Right hindlimb (tissue), 1 donor: ENCODE measurements at regions not wholly inside any gene's neighbourhood (a gene's known extent, or its start where the extent isn't known, plus 50 kb on each side); places are given as distances from the start of the nearest gene placed in this dataset.
"Not testable (repeated sequence)": the region's sequence is repeated elsewhere in the genome, so short reads cannot be mapped to it uniquely, and the experiment has no call there.

Experiments
- DNase-seq: peaks from one replicate; pipeline ENCODE4 v3.0.0-alpha.2; 2018

DNA sequence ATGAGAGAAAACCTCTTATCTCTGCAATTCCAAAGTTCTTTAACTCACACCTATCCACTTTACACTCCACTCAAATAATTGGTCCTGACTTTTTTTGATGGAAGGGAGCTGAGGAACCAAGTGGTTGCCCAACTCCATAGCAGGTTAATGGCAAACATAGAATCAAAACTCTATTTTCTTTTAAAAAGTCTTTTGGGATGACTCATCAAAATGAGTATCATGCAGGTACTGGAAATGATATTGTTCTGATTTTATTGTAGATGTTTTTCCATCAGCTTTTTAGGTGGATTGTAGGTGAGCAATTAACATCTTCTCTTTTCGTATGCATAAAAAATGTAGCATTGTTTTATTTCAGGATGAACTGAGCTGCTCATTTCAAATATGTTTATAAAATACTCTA, 239.5 kb downstream of the SATB1 start:
- DNase-seq: no peak

DNA sequence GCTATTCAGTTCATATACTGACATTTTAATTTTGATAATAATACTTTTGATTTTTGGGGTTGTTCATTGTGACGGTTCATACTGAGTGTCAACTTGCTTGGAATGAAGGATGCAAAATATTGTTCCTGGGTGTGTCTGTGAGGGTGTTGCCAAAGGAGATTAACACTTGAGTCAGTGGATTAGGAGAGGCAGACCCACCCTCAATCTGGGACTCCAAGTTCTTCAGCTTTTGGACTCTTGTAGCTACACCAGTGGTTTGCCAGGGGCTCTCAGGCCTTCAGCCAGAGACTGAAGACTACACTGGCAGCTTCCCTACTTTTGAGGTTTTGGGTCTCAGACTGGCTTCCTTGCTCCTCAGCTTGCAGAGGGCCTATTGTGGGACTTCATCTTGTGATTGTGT, 242.2 kb downstream of the SATB1 start:
- DNase-seq: not testable (repeated sequence)

DNA sequence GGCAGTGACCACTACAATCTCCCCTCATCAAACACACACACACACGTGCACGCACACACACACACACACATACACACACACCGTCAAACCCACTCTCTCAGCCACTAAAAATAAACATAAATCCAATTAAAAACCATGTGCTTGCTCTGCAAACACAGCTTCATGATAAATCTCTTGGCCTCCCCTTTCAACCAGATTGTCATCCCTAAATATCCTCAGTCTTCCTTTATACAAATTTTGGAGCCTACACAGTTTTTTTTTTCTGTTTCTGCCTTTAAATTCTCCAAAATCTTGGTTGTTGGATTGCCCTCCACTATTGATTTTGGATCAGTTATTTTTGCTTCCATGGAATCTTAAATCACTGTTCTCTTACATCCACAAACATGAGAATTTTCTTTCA, 245.6 kb downstream of the SATB1 start:
- no peak for DNase-seq

DNA sequence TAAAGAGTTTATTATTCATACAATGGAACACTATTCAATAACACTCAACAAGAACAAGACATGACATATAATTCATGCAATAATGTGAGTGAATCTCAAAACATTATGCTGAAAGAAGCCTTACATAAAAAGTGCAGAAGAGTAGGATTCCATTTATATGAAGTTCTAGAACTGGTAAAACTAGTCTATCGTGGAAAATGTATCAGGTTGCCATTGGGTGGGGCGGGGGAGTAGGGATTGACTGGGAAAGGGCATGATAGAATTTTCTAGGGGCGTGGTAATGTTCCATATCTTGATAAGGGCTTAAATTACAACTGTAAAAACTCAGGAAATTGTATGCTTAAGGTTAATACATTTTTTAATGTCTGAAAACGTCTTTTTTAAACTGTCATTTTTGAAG, 247.9 kb downstream of the SATB1 start:
- DNase-seq: no peak

DNA sequence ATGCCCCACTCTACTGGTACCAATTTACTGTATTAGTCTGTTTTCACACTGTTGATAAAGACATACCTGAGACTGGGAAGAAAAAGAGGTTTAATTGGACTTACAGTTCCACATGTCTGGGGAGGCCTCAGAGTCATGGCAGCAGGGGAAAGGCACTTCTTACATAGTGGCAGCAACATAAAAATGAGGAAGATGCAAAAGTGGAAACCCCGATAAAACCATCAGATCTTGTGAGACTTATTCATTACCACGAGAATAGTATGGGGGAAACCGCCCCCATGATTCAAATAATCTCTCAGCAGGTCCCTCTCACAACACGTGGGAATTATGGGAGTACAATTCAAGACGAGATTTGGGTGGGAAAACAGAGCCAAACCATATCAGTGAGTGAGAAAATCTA, 251.2 kb downstream of the SATB1 start:
- DNase-seq: not testable (repeated sequence)

DNA sequence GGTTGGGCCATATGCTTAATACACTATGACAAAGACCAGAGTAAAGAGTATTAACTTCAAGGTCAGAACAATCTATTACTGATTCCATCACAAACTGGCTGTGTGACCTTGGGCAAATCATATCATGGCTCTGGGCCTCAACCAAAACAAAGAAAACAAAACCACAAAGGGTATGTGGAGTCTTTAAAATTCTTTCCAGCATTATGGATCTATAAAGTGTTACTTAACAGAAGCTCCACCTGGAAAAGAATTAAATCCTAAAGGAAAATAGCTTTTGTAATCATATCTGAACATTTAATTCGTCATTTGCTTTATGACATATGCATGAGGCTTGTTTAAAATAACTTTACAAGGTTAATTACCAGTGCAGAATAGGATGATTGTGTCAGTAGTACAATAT, 265.5 kb downstream of the SATB1 start:
- DNase-seq: no peak

DNA sequence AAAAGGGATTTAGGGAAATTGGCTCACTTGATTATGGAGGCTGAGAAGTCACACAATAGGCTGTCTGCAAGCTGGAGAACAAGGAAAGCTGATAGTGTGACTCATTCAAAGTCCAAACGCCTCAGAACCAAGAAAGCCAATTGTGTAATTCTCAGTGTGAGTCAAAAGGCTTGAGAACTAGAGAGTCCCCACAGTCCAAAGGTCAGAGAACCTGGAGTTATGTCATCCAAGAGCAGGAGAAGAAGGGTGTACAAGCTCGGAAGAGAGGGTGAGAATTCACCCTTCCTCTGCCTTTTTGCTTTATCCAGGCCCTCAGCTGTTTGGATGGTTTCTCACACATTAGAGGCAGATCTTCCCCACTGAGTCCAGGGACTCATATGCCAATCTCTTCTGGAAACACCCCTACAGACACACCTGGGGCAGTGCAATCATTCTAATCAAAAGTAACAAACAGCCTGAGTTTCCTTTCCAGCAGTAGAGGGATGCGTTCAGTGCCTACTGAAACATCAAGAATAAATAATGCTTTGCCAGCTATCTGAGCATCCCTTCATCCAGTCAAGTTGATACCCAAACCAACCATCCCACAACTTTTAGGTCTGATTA, 271.5 kb downstream of the SATB1 start:
- DNase-seq: no peak

DNA sequence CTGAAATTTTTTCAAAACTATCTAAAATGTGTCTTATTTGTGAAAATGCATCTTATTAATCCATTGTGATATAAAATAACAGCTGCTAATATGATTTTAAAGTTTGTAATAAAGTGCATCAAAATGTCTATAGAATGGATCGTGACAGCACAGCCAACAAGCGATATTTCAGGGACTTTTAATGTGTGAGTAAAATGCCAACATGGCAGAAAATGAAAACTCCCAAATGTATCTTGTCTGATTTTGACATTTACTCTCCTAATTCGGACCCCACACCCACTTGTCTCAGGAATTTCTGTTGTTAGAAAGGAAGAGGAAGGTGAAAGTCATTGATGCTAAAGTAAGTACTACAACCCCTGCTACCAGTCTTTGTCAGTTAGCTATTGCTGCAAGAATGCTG, 273.9 kb downstream of the SATB1 start:
- no peak for DNase-seq

DNA sequence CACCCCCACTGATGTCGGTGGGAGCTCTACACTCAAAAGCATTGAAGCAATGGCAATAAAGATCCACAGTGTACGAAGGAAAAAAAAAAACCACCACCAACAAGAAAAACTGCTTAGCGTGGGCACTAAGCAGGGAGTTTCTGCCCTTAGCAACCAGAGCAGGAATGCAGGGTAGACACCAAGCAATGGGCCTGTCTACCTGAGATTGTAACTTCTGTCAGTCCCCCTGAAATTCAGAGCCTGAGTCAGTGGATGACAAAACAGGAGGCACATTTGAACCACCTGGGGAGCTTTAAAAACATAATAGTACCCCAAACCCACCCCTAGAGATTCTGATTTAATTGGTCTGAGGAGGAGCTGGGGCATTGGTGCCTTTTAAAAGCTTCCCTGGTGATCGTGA, 275.2 kb downstream of the SATB1 start:
- DNase-seq: no peak

DNA sequence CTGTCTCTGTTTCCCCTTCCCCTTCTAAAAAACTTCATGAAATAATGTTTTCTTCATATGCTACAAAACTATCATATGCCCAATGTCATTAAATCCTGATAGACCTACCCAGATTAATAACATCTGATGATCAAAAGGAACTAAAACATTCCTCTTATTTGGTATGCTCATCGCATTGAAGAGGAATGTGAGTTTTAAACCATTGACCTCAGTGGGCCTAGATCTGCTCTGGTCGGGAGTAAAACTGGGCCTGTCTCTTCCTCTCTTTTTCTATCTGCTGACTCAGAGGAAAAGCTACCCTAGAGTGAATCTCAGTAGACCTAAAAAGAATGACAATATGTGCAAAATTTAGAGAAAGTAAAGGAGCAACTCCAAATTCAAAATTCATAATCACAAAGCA, 275.8 kb downstream of the SATB1 start:
- DNase-seq: no peak

DNA sequence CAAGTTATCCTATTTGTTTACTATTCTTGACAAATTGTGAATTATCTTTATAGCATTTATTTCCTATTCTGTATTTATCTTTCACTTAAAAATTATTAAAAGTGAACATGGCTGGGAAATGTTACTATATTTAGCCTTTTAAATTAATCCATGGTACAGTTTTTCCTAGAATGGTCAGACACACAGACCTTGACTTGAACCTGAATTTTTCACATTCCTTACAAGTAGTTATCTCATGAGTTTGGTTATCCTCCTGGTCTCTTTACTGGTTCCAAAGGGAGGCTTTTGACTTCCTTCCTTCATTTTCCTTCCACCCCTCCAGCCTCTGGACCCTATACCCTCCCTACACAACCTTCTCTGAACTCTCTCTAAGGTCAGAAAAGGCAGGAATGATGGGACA, 280.6 kb downstream of the SATB1 start:
- no peak for DNase-seq

DNA sequence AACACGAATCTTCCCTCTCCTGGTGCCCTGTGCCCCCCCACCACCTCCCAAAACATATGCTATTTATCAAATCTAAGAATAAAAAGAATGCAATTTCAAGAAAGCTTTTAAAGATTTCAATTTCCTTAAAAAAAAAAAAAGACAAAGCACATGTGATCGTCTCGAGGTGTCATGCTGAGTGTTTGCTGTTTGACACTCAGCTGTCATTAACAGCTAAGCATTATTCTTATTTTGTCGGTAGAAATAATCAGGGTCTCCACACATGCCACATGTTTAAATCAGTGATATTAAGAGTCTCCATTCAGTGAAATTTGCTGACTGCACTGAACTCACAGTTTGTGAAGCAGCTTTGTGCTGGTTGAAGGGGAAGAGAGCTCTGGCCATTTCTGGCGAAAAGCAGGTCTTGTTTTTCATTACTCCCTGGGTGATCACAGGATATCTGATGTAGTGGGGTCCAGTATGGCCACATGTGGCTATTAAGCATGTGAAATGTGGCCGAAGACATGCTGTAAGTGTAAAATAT, 281.8 kb downstream of the SATB1 start:
- DNase-seq: no peak

DNA sequence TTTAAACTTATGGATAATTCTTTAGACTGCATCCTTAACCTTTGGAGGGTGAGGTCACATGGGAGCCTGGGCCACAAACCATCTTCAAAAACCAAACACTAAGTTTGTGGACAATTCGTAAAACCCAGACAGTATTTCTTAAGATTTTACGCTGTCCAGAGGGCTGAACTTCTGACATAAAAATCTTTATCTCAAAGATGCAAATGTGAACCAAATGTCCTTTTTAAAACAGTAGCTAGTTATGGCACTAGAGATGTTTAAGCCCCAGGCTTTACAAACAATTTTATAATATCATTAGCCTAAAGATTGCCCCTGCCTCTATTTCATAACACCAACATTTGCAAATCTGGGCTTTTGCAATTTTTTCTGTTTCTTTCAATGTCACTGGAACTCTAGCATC, 287.2 kb downstream of the SATB1 start:
- DNase-seq: no peak

DNA sequence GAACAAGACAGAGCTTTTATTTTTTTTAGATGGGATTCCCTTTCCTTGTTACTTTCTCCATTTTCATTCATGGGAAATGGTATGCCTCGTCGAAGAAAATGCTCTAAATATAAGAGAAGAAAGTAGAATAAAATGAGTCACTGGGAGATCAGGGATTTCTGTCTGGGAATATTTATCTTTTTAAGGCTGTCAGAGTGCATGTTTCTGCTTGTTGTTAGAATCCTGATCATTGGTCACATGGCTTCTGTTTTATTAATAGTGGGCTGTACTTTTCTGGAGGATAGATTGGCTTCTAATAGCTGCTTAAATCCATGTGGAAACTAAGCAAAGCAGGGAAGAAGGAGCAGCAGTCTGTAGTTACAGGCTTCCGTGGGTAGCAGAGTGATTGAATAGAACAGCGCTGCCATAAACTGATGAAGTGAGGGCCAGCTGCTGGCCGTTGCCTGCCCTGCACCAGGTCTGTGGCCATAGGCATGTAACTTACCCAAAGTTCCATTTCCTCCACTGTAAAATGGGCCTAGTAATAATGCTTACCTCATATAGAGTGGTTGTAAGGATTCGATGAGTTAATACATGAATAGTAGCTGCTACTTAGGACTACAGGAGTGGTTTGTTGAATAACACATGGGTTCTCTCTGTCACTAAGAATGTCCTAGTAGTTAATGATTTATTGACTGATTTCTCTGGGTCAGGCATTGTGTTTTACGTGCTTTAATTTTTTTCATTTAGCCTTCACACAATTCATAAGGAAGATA, 289.9 kb downstream of the SATB1 start:
- DNase-seq: no peak

DNA sequence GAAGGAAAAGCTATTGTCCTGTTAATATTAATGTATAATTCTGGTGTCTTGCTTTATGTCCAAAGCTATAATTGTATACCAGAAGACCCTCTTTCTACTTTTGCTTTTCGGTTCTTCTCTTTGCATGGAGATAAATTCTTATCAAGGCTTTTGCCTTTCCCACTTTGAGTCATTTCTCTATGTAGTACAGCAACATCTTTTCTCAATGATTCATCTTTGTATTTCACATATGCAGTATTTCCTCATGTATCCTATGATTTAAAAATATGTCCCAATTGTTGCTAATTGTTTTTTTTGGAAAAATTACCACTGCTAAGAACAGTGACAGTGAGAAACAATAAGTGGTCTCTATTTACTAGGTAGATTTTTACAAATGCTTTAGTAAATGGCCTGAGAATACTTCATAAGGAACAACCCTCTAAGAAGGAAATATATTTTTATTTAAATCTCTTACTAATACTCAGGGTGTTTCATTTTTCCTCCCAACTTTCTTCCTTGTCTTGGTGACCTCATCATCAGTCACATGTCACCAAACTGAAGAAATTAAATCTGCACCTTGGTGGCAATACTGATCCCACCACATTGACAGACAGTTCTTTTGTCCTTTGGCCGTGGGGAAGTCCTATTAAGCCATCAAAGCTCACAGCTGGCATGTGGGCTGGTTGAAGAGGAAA, 290.6 kb downstream of the SATB1 start:
- no peak for DNase-seq

DNA sequence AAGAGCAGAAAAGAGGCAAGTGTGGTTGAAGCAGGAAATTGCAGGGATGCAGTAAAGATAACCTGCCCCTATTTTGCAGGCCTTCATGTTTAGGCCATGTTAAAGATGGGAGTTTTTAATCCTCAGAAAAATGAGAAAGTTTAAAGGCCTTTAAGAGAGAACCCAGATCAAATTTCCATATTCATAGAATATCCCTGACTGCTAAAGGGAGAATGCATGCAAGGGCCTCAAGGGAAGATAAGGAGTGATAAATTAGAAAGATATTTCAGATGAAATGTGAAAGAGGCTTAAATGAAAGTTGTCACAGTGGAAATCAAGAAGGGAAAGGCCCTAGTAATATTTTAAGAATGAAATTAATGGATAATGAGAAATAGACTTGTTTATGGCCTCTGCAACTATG, 292.1 kb downstream of the SATB1 start:
- no peak for DNase-seq

DNA sequence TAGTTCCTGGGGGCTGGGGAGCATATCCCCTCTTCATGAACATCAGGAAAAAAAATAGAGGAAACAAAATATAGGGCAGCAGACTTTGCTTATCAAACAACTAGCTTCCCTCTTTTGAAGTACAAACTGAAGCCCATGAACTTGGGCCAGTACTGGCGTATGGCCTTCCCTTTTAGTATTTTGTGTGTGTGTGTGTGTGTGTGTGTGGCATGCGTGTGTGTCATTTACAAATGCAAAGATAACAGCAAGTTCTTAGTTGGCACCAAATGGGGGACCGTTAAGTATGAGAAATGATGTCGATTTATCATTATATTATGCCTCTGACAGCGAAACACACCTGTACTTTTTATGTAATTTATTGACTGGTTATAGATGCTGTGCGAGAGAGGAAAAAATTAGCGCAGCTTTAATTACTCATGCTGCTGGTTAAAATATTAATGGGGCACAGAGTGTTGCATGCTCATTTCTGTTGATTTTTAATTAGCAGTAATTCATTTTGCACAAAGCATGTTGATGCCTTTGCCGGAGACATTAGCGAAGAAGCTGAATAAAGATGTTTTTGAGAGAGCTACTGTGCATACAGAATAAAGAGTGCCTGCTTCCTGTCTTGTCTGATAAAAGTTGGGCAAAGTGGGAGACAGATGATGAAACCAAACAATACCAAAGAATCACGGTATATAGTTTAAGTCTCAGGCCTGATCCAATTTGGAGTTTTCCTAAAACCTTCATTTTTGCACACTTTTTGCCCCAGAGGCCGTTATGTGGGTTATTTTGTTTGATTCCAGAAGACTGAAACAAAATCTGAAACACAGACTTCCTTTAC, 297.1 kb downstream of the SATB1 start:
- DNase-seq: no peak

DNA sequence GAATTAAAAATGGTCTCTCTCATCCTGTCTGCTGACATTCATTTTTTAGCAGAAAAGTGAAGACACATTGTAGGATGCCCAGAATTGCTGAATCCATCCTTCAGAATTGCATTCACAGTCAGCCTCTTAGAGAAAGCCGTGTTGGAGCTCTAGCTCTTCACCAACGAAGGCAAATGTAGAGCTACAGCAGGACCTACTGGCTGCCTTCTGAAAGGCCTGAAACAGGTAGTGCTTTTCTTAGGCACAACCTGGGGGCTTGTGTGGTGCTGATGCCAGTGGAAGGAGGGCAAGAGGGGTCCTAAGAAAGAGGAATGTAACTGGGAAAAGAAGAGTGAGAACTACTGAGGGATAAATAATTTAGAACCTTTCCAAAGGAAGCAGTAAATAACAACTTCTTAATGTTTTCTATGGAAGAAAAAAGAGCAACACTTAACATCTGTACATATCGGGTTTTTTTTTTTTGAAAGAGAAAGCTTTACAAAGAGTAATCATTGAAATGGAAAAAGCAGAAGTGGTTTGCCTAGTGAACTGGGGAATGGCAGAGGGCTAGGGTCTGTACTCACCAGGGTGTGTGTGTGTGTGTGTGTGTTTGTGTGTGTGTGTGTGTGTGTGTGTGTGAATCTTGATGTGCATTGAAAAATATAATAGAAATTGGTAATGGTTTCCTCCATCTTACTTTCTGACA, 297.8 kb downstream of the SATB1 start:
- no peak for DNase-seq

DNA sequence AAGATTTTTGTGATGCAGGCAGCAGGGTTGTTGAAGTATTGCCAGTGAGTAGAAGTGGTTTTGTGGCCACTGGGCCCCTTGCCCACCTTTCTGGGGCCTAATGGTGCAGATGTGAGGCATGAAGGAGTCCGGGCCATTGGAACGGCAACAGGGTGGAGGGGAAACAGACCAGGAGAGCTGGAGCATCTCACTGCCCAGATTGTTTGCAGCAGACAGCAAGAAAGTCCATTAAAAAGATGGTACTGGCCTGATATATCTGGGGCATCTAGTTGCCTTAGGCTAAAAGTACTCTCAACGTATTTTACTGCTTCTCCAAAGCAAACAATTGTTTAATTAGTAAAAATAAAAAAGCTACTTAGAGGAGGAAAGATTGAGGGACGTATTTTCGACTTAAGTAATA, 298.4 kb downstream of the SATB1 start:
- no peak for DNase-seq

DNA sequence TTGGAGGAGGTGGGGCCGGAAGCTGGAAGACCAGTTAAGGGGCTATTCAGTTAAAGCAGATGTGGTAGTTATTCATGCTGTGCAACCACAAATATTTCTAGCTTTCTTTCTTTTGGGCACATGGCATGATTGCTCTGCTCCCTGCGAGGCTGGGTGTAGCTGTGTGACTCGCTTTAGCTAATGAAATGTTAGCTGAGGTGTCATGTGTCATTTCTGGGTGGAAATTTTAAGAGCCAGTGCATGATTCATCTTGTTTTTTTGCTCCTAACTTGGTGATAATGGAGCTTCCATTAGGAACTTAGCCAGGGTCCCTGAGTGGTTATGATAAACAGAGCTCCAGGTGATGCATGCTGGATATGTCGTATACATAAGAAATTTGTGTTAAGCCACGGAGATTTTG, 300.6 kb downstream of the SATB1 start:
- DNase-seq: no peak

DNA sequence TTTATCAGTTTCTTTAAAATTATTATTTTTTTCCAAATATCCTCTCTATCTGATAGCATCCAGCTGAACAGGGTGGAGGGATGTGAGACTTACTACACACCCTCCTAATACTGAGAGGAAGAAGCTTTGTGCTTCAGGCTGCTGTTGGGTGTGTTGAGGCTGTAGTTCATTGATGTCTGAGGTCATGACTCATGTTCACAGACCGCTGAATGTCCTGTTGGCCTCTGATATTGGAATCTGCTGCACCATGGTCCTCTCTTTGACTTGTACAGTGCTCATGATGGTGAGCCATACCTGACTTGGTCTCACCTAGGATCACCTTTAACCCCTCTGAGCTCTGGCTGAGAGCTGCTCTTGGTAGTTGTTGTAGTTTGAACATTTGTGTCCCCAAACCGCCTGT, 302.9 kb downstream of the SATB1 start:
- DNase-seq: no peak

DNA sequence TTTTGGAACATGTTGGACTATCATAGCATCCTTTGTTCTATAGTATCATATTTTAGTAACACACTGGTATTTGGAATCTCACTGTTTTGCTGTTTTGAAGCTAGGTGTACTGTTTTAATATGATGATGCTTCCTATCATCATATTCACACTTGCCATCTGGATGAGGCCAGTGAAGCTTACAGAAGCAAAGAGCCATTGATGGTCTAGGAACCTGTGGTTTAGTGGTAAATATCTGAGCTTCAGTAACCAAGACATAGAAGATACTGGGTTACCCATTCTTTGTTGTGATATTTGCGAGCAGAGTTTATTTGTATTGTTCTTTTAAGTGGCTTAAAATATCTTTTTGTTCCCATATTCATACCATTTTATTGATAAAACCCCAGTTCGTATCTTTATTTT, 304.1 kb downstream of the SATB1 start:
- no peak for DNase-seq

DNA sequence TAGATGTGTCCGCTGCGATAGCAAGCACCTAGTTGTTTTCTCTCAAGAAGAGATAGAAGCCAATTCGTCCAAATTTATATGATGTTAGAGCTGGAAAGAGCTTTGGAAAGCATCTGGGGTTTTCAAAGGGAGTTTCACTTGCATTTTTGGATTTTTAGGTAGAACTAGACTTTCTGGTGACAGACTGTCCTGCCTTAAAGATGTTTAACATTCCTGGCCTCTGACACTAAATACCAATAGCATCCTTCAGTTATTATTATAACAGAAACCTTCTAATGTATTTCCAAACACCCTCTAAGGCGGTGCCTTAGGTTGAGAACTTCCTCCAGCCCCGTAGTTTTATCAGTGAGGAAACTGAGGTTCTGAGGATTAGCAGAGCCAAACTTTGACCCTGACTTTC, 305.3 kb downstream of the SATB1 start:
- no peak for DNase-seq
